Transverse colon (tissue), 4 donors: ENCODE measurements at regions not wholly inside any gene's neighbourhood (a gene's known extent, or its start where the extent isn't known, plus 50 kb on each side); places are given as distances from the start of the nearest gene placed in this dataset.

ENCODE experiments used
- EP300 ChIP-seq: sonication (generic); formaldehyde crosslinking; IDR thresholded peaks from one replicate; pipeline ENCODE4 v1.6.1; 2017; ENCODE audit warnings: antibody characterized with exemption, low read depth
- POLR2A ChIP-seq: fragments of 450-650 bp; IDR thresholded peaks from one replicate; pipeline ENCODE4 v1.6.1; 2016; ENCODE audit warnings: antibody characterized with exemption, mild to moderate bottlenecking, moderate library complexity
- POLR2AphosphoS5 ChIP-seq, 3 donors: sonication (generic); formaldehyde crosslinking; IDR thresholded peaks; one replicate each; pipeline ENCODE4 v1.6.1; 2016; ENCODE audit warnings: antibody characterized with exemption in 3 of 3
- TF ChIP-seq, protein P1 (sequence below), 5 experiments: fragments of 200-600 bp in 3 of 5; fragments of 450-650 bp in 2 of 5; sonication (generic) in 3 of 5; IDR thresholded peaks; 1 replicate in 2 of 5; 2 replicates in 3 of 5; pipeline ENCODE4 v1.5.1; 2016 to 2017; ENCODE audit warnings: antibody characterized with exemption in 5 of 5, inconsistent platforms in 3 of 5, mild to moderate bottlenecking in 2 of 5, moderate library complexity in 1 of 5

DNA sequence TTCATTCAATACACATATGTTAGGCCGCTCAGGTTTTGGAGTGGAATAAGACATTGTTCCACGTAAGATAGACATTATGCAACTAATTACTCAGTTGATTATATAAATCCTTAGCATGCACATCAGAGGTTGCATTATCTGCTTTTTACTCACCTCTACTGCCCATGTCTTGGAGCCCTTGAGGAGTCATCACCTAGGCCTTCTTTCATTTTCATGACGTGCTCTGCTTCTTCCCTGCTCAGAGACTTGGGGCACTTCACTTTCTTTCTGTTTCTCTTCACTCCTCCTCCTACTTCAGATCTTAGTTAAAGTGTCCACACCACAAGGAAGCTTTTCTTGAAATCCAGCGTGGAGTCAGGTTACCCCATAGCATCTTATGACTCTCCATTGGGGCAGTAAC is 241.1 kb downstream of the TLR4 start:
- TF ChIP-seq, protein P1, sequence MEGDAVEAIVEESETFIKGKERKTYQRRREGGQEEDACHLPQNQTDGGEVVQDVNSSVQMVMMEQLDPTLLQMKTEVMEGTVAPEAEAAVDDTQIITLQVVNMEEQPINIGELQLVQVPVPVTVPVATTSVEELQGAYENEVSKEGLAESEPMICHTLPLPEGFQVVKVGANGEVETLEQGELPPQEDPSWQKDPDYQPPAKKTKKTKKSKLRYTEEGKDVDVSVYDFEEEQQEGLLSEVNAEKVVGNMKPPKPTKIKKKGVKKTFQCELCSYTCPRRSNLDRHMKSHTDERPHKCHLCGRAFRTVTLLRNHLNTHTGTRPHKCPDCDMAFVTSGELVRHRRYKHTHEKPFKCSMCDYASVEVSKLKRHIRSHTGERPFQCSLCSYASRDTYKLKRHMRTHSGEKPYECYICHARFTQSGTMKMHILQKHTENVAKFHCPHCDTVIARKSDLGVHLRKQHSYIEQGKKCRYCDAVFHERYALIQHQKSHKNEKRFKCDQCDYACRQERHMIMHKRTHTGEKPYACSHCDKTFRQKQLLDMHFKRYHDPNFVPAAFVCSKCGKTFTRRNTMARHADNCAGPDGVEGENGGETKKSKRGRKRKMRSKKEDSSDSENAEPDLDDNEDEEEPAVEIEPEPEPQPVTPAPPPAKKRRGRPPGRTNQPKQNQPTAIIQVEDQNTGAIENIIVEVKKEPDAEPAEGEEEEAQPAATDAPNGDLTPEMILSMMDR (IDR thresholded peaks at IDR 0.05), result no peak
- no peak for TF ChIP-seq EP300
- TF ChIP-seq POLR2A, result no peak
- TF ChIP-seq POLR2AphosphoS5 (IDR thresholded peaks at IDR 0.05), result no peak
